GM13977 (cell line): ENCODE measurements at regions not wholly inside any gene's neighbourhood (a gene's known extent, or its start where the extent isn't known, plus 50 kb on each side); places are given as distances from the start of the nearest gene placed in this dataset.

Source experiments
- DNase-seq: peaks from one replicate; pipeline ENCODE4 v3.0.0; 2012; ENCODE audit warnings: low spot score
- CTCF ChIP-seq: IDR thresholded peaks from 2 replicates; pipeline ENCODE4 v1.5.1; 2012; ENCODE audit warnings: mild to moderate bottlenecking, control low read depth; ENCODE audit not compliant: insufficient read depth; ENCODE audit errors: extremely low read depth, missing control alignments
- in situ Hi-C: fragments of 300-500 bp; cut with MboI; formaldehyde crosslinking; loops from one replicate; pipeline ENCODE4 v1.12.0; 2022; ENCODE audit warnings: low sequenced_read_pairs, low pct_unique_long_range_greater_than_20kb, mixed read lengths, inconsistent platforms; ENCODE audit not compliant: unreplicated experiment

GRCh38 chr1:48092401-48092800 is 95.2 kb upstream of the TRABD2B start:
- in situ Hi-C loops = no loop called here

GRCh38 chr1:48089356-48089891 is 92.2 kb upstream of the TRABD2B start:
- TF ChIP-seq CTCF = no peak
- DNase-seq = no peak
- in situ Hi-C loops = no loop called here

More at GRCh38 chr1:48092401-48092800, 95.2 kb upstream of the TRABD2B start:
- no peak for DNase-seq
- no peak for TF ChIP-seq CTCF

GRCh38 chr1:48084826-48085225 is 87.6 kb upstream of the TRABD2B start:
- TF ChIP-seq CTCF = no peak
- no peak for DNase-seq
- in situ Hi-C loops = no loop called here

GRCh38 chr1:48082271-48082962 is 85.2 kb upstream of the TRABD2B start:
- in situ Hi-C loops = no loop called here
- no peak for DNase-seq
- TF ChIP-seq CTCF = no peak

GRCh38 chr1:48080331-48081255 is 83.4 kb upstream of the TRABD2B start:
- TF ChIP-seq CTCF = no peak
- in situ Hi-C loops = no loop called here
- no peak for DNase-seq

GRCh38 chr1:48079096-48079495 is 81.9 kb upstream of the TRABD2B start:
- DNase-seq = no peak
- no peak for TF ChIP-seq CTCF
- in situ Hi-C loops = no loop called here
